HG03103 (cell line): ENCODE measurements at regions not wholly inside any gene's neighbourhood (a gene's known extent, or its start where the extent isn't known, plus 50 kb on each side); places are given as distances from the start of the nearest gene placed in this dataset.
"Not testable (repeated sequence)": the region's sequence is repeated elsewhere in the genome, so short reads cannot be mapped to it uniquely, and the experiment has no call there.

Source experiments
- ATAC-seq: cut with Tn5 transposase; IDR thresholded peaks from one replicate; pipeline ENCODE4 v1.9.1; 2021; ENCODE audit warnings: low read depth; ENCODE audit not compliant: unreplicated experiment

GRCh38 chr7:25579778-25580075, 351.4 kb upstream of the NPVF start:
- ATAC-seq, result no peak

- no peak for ATAC-seq
Observed at GRCh38 chr7:25580141-25580540, 351.9 kb upstream of the NPVF start.

- ATAC-seq, result no peak
Observed at GRCh38 chr7:25583621-25584020, 355.3 kb upstream of the NPVF start.

- ATAC-seq, result no peak
Observed at GRCh38 chr7:25584112-25584938, 356.0 kb upstream of the NPVF start.

- no peak for ATAC-seq
Observed at GRCh38 chr7:25586513-25586912, 358.2 kb upstream of the NPVF start.

- no peak for ATAC-seq
Observed at GRCh38 chr7:25594122-25594521, 365.8 kb upstream of the NPVF start.

GRCh38 chr7:25594728-25595127, 366.4 kb upstream of the NPVF start:
- no peak for ATAC-seq

GRCh38 chr7:25595996-25596395, 367.7 kb upstream of the NPVF start:
- no peak for ATAC-seq

- ATAC-seq, result no peak
Observed at GRCh38 chr7:25596443-25596842, 368.2 kb upstream of the NPVF start.

GRCh38 chr7:25597946-25598345, 369.7 kb upstream of the NPVF start:
- ATAC-seq, result no peak

GRCh38 chr7:25598765-25599164, 370.5 kb upstream of the NPVF start:
- ATAC-seq, result no peak

- ATAC-seq, result no peak
Observed at GRCh38 chr7:25600262-25600920, 372.1 kb upstream of the NPVF start.

GRCh38 chr7:25602730-25603426, 374.6 kb upstream of the NPVF start:
- ATAC-seq, result not testable (repeated sequence)

GRCh38 chr7:25603427-25603740, 375.1 kb upstream of the NPVF start:
- not testable (repeated sequence) for ATAC-seq

GRCh38 chr7:25611196-25611595, 382.9 kb upstream of the NPVF start:
- no peak for ATAC-seq

GRCh38 chr7:25613912-25614311, 385.6 kb upstream of the NPVF start:
- no peak for ATAC-seq

- ATAC-seq, result no peak
Observed at GRCh38 chr7:25614415-25614814, 386.1 kb upstream of the NPVF start.

GRCh38 chr7:25615003-25615402, 386.7 kb upstream of the NPVF start:
- no peak for ATAC-seq

GRCh38 chr7:25615593-25615992, 387.3 kb upstream of the NPVF start:
- no peak for ATAC-seq

- no peak for ATAC-seq
Observed at GRCh38 chr7:25617214-25617613, 388.9 kb upstream of the NPVF start.

- ATAC-seq, result no peak
Observed at GRCh38 chr7:25617673-25618072, 389.4 kb upstream of the NPVF start.

- ATAC-seq, result no peak
Observed at GRCh38 chr7:25619381-25619780, 391.1 kb upstream of the NPVF start.
